Activated CD8-positive, alpha-beta T cell treated with anti-CD3 and anti-CD28 coated beads for 36 hours (primary cell): ENCODE measurements at regions not wholly inside any gene's neighbourhood (a gene's known extent, or its start where the extent isn't known, plus 50 kb on each side); places are given as distances from the start of the nearest gene placed in this dataset.
"Not testable (repeated sequence)": the region's sequence is repeated elsewhere in the genome, so short reads cannot be mapped to it uniquely, and the experiment has no call there.

Source experiments
- ATAC-seq: fragments of 200-7000 bp; cut with Tn5 transposase; one replicate; pipeline ENCODE4 v1.10.0; 2021; ENCODE audit warnings: mild to moderate bottlenecking, moderate library complexity
- CTCF ChIA-PET: fragments of 350-600 bp; sonication (Branson Sonifier 250); formaldehyde crosslinking; loops from one replicate; lab custom pipeline; 2021; ENCODE audit warnings: antibody characterized with exemption; lab: Charles Lee
- POLR2A ChIA-PET: fragments of 350-600 bp; sonication (Branson Sonifier 250); formaldehyde crosslinking; loops from one replicate; lab custom pipeline; 2021; ENCODE audit warnings: antibody characterized with exemption; lab: Charles Lee
- DNase-seq: peaks from one replicate; pipeline ENCODE4 v3.0.0-alpha.2; 2020
- H3K27ac Mint-ChIP-seq: one replicate; pipeline ENCODE4 v1.8.0; 2021; ENCODE audit warnings: mild to moderate bottlenecking, mixed read lengths
- H3K27me3 Mint-ChIP-seq: one replicate; pipeline ENCODE4 v1.8.0; 2021; ENCODE audit warnings: mixed read lengths
- H3K36me3 Mint-ChIP-seq: one replicate; pipeline ENCODE4 v1.8.0; 2021; ENCODE audit warnings: low read depth, mixed read lengths
- H3K4me1 Mint-ChIP-seq: one replicate; pipeline ENCODE4 v1.8.0; 2021; ENCODE audit warnings: low read depth, mixed read lengths
- H3K4me3 Mint-ChIP-seq: one replicate; pipeline ENCODE4 v1.8.0; 2021; ENCODE audit warnings: mild to moderate bottlenecking, moderate library complexity, mixed read lengths
- H3K9me3 Mint-ChIP-seq: one replicate; pipeline ENCODE4 v1.8.0; 2021; ENCODE audit warnings: mixed read lengths
- CTCF ChIP-seq: fragments of 200-600 bp; IDR thresholded peaks from one replicate; pipeline ENCODE4 v1.8.0; 2022; ENCODE audit warnings: antibody characterized with exemption, mild to moderate bottlenecking
- intact Hi-C: fragments of 100-400 bp; cut with micrococcal nuclease; formaldehyde crosslinking; loops from one replicate; pipeline ENCODE4 v1.10.0; 2022

GRCh38 chr17:14724770-14725169 lies 423.9 kb downstream of the HS3ST3B1 start:
- DNase-seq, result no peak
- H3K4me1 Mint-ChIP-seq, result no peaks in the 10 kb centered on the region
- no peak overlapping the region for H3K4me3 Mint-ChIP-seq
- H3K27ac Mint-ChIP-seq, result no peak overlapping the region
- TF ChIP-seq CTCF, result no peak
- H3K27me3 Mint-ChIP-seq, result no peaks in the 10 kb centered on the region
- POLR2A ChIA-PET, result no interaction called here
- no peak for ATAC-seq
- no peaks in the 10 kb centered on the region for H3K36me3 Mint-ChIP-seq
- CTCF ChIA-PET, result no interaction called here
- H3K9me3 Mint-ChIP-seq, result peaks cover 6% of the 10 kb centered on the region
- intact Hi-C loops, result no loop called here

GRCh38 chr17:14723349-14723748 lies 422.5 kb downstream of the HS3ST3B1 start:
- H3K27me3 Mint-ChIP-seq, H3K36me3 Mint-ChIP-seq, POLR2A ChIA-PET, intact Hi-C loops, ATAC-seq, CTCF ChIA-PET, H3K4me3 Mint-ChIP-seq, H3K4me1 Mint-ChIP-seq, H3K27ac Mint-ChIP-seq, DNase-seq, H3K9me3 Mint-ChIP-seq: not testable (repeated sequence)

GRCh38 chr17:14719942-14720341 lies 419.1 kb downstream of the HS3ST3B1 start:
- Mint-ChIP-seq H3K27me3 (peaks cover 5% of the 10 kb centered on the region), H3K4me1 (no peaks in the 10 kb centered on the region), H3K9me3 (peaks cover 6% of the 10 kb centered on the region), H3K27ac (no peak overlapping the region), H3K36me3 (no peaks in the 10 kb centered on the region), H3K4me3 (no peak overlapping the region)
- ChIA-PET CTCF (no interaction called here), POLR2A (interaction anchor here (0.6 kb wide), 1 partner anchor 30 kb away, joined by 4 read pairs; no protein-coding TSS in a partner anchor)
- TF ChIP-seq CTCF, result no peak
- DNase-seq (no peak), ATAC-seq (no peak)
- intact Hi-C loops, result no loop called here

GRCh38 chr17:14717859-14718258 lies 417.0 kb downstream of the HS3ST3B1 start:
- no peak overlapping the region for H3K4me3 Mint-ChIP-seq
- intact Hi-C loops, result no loop called here
- CTCF ChIA-PET, result no interaction called here
- no peaks in the 10 kb centered on the region for H3K9me3 Mint-ChIP-seq
- no peak for TF ChIP-seq CTCF
- H3K36me3 Mint-ChIP-seq, result no peaks in the 10 kb centered on the region
- DNase-seq, result no peak
- POLR2A ChIA-PET, result no interaction called here
- H3K27me3 Mint-ChIP-seq, result peaks cover 5% of the 10 kb centered on the region
- H3K27ac Mint-ChIP-seq, result no peak overlapping the region
- H3K4me1 Mint-ChIP-seq, result no peaks in the 10 kb centered on the region
- no peak for ATAC-seq

GRCh38 chr17:14715561-14715960 lies 414.7 kb downstream of the HS3ST3B1 start:
- Mint-ChIP-seq H3K9me3 (no peaks in the 10 kb centered on the region), H3K36me3 (no peaks in the 10 kb centered on the region), H3K27me3 (peaks cover 5% of the 10 kb centered on the region), H3K27ac (no peak overlapping the region), H3K4me1 (no peaks in the 10 kb centered on the region), H3K4me3 (no peak overlapping the region)
- TF ChIP-seq CTCF, result no peak
- intact Hi-C loops, result no loop called here
- no peak for ATAC-seq
- POLR2A ChIA-PET, result interaction anchor here (0.6 to 0.7 kb wide), 2 partner anchors 414 to 1152 kb away, joined by 3 read pairs; no protein-coding TSS in a partner anchor
- CTCF ChIA-PET, result no interaction called here
- DNase-seq, result no peak

GRCh38 chr17:14712611-14713021 lies 411.7 kb downstream of the HS3ST3B1 start:
- no peak overlapping the region for H3K4me3 Mint-ChIP-seq
- TF ChIP-seq CTCF, result no peak
- H3K27me3 Mint-ChIP-seq, result no peaks in the 10 kb centered on the region
- no peaks in the 10 kb centered on the region for H3K9me3 Mint-ChIP-seq
- H3K36me3 Mint-ChIP-seq, result no peaks in the 10 kb centered on the region
- CTCF ChIA-PET, result no interaction called here
- DNase-seq (no peak), ATAC-seq (no peak)
- intact Hi-C loops, result no loop called here
- POLR2A ChIA-PET, result no interaction called here
- no peak overlapping the region for H3K27ac Mint-ChIP-seq
- H3K4me1 Mint-ChIP-seq, result no peaks in the 10 kb centered on the region
